ENCODE measurements at regions not wholly inside any gene's neighbourhood (a gene's known extent, or its start where the extent isn't known, plus 50 kb on each side); places are given as distances from the start of the nearest gene placed in this dataset.
"Not testable (repeated sequence)": the region's sequence is repeated elsewhere in the genome, so short reads cannot be mapped to it uniquely, and the experiment has no call there.

DNA sequence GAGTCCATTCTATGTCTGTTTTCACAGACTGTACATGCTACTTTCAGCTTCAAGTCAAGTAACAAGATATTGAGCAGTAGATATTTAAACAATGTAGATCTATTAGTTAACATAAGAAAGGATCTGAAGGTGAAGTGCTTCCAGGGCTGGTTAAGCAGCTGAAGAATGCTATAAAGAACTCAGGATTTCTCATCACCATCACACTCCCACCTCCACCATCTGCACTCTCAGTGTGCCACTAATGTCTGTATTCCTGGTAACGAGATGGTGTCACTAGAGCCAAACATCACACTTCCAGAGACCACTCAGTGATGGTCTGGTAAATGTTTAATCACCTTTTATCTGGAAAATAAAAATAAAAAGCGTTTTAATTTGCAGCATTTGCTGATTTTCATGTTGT lies 224.0 kb upstream of the FERD3L start:
- DNase-seq = no peak

DNA sequence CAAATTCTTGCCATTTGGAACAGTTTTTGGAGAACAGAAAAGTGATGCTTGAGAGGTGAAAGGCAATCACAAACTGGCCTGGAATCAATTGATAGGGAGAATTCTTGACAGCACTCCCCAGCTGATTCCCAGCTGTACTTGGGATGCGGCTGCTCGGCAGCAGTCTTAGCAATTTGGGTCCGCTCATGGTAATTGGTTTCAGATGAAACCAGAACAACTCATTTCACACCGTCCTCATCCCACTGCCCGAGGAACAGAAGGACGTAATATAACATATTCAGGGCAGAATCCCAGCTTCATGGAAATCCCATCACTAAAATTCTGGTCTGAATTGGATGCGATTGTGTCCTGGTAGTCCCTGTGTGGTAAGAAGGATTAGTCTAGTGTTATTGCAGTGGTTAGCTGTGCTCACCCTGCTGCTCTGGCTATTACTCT lies 223.3 kb upstream of the FERD3L start:
- DNase-seq = no peak

DNA sequence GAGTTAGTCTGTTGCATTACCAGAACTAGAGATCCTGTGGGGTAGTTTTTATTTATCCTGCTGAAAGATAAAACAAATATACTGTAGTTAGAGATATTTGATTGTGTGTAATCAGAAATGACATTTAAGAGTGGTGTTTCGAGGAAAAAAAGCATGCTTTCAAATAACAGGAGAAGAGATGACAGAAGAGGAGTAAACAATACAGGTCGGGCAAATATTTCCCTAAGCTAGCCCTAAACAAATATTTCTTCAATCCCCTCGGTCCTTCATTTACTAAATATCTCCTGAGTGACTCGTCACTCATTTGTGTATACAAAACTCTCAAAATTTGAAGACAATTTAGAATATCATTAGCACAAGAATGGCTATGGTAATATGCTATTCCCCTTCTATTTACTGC lies 219.7 kb upstream of the FERD3L start:
- DNase-seq = no peak

DNA sequence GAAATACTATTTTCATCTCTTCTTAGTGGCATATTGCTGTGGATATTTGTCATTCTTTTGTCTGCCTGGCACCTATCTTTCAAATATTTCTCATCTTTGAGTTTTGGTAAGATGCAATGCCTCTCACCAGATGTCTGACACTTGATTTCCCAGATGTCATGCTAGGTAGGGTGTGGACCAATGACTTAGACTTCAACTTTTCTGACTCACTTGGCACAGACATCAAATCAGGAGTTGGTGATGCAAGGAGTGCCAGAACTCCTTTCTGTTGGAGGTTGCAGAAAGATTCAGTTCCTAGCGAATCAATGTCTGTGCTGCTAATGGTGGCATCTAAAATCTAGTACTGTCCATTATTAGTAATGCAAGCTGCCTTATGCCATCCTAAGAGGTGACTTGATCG lies 216.9 kb upstream of the FERD3L start:
- DNase-seq = no peak

DNA sequence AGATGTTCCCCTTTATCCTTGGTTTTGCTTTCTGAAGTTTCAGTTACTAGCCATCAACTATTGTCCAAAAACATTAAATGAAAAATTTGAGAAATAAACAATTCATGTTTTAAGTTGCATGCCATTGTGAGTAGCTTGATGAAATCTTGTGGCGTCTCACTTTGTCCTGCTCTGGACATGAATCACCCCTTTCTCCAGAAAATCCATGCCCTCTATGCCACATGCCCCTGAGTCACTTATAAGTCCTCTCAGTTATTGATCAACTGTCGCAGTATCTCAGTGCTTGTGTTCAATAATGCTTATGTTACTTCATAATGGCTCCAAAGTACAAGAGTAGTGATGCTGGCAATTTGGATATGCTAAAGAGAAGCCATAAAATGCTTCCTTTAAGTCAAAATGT lies 208.0 kb upstream of the FERD3L start:
- no peak for DNase-seq

DNA sequence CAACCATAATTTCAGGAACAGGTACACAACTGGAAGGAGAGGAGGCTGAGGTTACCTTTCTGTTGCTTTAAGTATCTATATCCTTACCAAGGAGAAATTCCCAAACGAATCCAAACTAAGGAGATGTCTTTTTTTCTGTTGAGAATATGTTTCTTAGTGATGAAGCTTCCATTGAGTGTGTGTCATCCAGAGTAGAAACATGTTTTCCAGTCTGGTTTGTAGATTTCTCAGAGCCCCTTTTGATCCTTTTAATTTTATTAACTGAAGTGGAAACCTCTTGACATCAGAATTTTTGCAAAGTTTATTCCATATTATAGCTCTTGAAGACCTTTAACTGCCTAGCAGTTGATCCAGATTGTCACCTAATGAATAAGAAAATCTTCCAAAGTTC lies 207.1 kb upstream of the FERD3L start:
- DNase-seq = no peak

DNA sequence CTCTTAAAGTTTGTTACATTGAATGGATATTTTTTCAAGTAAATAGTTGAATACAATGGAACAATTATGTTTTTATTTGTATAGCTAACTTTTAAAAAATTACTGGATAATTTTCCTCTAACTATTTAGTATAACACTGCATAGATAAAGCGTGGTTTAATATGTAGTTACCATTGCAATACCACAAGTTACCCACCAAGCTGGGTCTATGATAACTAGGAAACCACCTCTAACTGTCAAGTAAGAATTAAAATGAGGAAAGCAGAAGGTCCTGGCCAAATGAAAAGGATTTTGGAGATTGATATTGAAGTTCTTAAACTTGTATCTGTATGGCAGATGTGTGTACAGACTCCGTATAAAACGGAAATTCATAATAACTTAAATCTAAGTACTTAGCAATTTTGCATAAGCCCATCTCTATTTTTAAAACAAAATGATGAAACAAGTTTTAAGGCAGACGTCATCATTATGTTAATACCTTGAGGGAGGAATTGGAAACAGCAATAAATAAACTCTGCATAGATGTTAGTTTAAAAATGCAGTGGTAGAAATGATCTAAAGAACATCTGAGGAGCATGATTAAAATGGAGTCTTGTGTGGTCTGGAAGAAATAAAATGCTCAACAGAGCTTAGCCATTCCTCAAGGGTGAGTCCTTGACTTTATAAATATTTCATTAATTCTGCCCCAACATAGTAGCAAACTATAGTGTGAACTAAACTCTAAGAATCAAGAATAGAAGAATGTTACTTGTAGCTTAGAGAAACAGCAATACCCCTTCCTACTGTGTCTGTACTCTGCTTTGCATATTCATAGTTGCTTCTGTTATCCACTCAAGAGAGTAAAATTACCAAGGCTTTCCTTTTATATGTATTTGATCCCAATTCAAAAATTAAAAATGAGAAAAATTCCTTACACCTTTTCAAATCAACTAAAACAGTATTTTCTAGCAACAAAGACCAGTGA lies 206.4 kb upstream of the FERD3L start:
- no peak for DNase-seq

DNA sequence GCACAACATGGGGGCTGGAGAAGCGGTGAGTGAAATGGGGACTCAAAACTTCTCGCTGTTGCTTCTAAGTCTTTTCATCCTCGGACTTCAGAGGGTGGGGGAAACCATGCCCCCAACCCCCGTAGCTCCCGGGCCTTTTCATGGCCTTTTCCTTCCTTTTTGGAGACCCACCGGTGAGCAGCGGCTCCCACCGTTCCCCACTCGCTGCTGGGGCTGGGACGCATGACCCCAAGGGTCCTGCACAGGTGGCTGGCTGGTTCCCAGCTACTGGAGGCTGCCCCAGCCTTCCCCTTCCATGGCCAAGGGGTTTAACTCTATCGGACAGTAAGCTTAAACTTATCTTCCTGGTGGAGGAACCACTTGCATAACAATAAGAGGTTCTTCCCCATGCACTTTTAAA lies 194.3 kb upstream of the FERD3L start:
- DNase-seq = no peak

DNA sequence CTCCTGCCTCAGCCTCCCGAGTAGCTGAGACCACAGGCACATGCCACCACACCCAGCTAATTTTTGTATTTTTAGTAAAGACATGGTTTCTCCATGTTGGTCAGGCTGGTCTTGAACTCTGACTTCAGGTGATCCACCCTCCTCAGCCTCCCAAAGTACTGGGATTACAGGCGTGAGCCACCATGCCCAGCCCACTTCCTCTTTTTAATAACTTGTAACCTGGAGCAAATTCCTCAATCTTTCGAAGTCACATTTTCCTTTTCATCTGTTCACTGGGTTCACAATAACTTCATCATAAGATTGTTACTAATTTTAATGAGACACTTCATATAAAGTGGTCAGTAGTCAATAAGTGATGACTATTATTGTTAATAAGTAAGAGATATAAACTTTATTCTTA lies 193.3 kb upstream of the FERD3L start:
- not testable (repeated sequence) for DNase-seq

DNA sequence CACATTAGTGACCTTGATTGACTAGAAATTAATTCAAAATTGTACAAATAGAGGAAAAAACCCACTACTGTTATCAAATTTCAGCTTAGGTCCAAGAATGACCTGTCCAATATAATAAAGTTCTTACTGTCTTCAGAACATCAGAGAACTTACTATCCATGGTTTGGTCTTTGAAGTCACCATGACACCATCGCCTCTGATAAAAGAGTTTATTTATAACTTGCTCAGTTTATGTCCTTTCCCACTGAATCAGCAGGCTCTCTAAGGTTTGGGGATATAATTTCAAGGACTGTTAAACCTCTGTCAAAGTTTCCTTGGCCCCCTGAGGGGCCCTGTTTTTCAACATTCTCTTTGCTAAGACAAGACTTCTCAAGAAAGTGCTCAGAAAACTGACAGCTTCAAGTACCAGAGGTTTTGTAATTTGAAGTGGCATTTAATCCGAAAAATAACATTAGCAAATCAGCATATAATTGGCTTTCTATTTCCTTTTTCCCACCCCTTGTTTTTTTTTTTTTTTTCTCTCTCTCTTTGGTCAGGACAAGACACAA lies 191.7 kb upstream of the FERD3L start:
- DNase-seq = no peak

DNA sequence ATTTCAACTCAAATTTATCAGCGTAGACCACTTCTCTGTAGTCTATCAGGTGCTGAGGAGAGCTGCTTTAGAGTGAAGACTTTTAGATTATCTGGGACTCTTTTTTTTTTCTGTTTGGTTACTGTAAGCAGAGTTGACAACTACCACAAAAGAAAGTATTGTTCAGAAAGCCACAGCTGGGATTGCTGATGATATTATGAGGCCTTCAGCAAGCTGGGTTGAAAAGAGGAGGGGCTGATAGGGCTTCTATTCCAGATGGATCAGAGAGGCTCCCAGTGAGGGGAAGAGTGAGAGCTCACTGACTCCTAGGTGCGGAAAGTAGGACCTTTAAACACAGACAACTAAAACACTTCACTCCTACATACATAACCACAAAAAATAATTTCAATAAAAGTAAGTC lies 188.5 kb upstream of the FERD3L start:
- DNase-seq = no peak

DNA sequence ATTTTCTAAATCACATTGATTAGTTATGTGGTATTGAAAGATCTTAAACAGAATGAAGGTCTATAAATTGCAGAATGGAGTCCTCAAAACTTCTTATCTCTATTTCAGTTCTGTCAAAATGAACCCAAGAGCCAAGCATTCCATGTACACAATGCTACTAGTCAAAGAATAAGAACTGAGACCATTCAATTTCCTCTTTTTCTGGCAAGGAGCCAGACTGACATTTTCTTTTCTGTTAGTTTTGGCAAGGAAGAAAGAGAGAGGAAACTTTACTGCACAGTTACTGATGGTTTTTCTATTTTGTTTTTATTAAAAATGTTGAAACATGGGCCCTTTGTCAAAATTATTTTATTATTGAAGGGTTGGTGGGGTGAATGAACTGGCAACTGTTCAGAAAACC lies 181.8 kb upstream of the FERD3L start:
- DNase-seq = no peak

DNA sequence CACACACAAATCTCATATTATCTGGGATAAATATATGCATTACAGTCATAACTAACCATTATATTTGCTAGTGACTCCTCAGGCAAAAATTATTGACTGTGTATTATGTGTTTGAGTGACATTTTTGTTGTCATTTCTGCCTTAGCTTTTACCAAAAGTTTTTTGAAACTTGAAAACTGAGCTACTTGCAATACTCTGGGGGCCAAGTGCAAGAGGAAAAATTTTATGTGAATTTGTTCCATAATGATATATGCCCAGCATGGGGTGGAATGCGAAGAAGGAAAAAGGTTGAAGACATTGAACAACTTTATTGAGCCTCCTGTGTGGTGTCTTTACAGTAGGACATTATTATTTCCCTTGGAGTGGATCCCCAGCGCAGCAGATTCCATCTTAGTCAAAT lies 176.8 kb upstream of the FERD3L start:
- no peak for DNase-seq

DNA sequence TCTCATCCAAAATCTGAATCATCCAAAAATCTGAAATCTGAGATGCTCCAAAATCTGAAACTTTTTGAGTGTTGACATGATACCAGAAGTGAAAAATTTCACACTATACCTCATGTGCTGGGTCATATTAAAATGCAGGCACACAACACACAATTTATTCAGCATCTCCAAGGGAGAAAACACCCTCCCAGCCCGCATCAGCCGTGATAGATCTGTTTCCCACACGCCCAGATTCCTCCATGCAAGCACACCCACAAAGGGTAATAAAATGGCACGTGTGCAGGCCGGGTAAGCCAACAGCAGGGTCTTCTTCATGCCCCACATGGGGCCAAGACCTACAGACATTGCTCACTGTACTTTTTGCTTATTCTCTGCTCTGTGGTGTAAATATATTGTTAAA lies 173.1 kb upstream of the FERD3L start:
- DNase-seq = no peak

DNA sequence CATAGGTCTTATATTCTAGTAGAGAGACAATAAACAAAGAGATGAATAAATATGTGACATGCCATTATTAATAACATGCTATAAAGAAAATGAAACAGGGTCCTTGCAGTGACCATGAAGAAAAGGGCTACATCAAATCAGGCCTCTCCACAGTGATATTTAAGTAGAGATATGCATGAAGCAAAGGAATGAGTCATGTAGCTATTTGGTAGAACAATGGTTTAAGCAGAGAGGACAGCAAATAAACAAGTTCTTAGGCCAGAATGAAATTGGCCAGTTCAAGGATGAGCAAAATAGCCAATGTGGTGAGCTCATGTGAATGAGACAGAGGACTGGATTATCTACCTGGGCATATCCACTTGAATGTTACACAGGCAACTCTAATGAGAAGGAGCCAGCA lies 172.2 kb upstream of the FERD3L start:
- no peak for DNase-seq

DNA sequence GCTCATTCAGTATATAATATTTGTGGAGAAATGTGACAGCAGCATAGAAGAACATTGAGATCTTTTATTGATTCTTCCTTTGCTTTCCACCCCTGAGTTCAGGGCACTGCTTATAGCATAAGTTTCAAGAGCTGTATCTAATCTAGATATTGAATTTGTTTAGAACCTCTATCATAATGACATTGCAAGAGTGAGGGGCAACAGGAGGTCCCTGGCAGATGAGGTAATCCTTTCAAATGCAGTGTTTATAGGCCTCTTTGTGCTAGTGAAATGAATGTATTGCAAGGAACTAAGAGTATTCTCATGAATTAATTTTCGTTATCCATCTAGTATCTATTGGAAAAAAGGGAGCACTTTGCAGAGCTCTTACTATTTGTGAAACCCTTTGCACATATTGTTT lies 167.2 kb upstream of the FERD3L start:
- DNase-seq = no peak

DNA sequence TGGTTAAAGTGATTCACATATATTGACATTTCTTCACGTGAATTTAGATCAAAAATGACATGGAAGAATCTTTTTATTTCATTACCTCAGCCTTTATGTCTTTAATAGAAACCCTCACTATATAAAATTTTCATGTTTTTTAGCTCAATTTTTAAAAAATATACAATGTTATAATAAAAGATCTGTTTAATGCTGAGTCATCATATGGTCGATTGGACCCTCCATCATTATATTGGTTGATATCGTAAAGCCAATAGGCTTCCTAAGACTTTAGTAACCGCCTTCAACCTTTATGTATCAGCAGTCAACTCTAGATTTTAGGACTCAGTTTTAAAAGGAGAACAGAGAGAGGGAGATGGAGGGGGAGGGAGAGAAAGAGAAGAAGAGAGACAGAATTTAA lies 162.3 kb upstream of the FERD3L start:
- DNase-seq = no peak

DNA sequence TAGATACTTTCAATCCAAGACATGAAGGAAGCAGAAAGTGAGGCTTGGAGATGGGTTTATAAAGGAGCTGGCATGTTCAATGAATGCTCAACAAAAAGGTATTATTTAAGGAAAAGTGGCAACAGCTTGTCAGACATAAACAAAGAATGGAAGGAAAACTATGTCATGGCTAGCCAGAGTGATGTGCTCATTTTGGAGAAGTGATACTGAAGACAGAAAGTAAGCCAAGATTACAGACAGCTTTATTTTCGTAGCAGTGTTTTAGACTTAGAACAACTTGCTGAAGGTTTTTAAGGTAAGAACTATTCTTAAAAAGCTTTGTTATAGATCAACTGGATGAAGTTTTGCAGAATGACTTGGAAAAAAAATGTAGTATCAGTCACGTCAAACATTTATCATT lies 160.5 kb upstream of the FERD3L start:
- no peak for DNase-seq

DNA sequence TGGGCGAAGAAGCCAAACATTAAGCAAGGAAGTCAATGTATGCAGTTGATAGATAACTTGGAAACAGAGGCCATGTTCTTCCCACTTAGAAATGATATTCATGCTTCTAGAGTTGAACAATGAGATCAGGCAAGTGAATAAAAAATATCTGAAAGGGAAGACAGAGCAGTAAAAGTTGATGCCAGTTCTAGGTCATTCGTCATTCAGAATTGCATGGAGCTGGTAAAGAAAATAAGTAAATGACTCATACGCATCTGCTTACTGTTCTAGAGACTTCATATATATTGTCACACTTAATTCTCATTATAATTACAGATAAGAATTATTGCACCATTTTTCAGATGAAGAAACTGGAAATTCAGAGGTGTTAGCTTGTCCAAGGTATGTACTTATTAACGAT lies 158.9 kb upstream of the FERD3L start:
- no peak for DNase-seq

DNA sequence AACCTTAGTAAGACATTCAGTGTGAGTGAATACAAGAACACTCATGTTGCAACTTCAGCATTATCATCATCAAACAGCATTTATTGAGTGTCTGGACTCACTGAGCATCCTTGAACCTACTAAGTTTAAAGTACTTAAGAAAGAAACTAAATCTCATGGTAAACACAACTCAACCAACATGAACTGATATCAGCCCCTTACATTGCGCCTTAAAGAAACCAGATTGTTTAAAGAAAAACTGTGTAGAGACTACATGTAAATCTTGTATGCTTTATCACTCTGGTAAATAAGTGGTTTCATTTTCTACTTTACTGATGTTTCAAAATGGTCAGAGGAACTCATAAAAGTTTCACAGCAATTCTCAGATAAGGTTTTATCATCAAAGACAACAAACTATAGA lies 157.5 kb upstream of the FERD3L start:
- DNase-seq = no peak

DNA sequence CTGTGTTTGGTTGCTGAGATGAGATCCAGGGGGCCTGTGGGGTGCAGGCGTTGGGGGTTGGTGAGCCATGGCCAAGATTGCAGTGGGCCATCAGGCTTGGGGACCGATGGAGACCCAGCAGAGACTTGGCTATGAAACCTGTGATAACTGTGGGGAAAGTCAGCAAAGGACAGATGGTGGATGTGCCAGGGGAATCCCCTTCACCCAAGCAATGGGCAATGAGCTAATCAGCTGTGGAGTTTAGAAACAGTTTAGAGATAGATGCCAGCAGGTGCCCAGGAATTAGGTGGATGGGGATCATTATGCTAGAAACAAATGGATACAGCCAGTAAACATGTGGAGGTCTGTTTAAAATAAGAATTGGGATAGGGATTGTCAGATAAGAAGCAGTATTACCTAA lies 151.4 kb upstream of the FERD3L start:
- DNase-seq = no peak

DNA sequence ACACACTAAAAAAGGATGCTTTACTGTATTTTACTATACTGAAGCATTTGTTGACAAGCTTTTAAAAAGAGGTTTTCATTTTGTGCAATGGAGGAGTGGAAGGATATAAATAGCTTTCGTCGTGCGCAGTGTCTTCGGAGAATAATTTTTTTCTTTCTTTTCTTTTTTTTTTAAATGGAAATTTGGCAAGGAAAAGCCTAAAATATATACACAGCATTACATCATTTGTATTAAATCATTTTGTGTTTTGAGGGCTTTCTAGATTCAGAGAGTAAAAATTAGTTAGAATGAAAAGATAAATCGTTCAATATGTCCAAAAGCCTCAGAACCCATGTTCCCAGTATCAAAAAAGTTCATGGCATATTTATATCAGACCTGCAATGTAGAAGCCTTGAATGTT lies 150.2 kb upstream of the FERD3L start:
- no peak for DNase-seq

DNA sequence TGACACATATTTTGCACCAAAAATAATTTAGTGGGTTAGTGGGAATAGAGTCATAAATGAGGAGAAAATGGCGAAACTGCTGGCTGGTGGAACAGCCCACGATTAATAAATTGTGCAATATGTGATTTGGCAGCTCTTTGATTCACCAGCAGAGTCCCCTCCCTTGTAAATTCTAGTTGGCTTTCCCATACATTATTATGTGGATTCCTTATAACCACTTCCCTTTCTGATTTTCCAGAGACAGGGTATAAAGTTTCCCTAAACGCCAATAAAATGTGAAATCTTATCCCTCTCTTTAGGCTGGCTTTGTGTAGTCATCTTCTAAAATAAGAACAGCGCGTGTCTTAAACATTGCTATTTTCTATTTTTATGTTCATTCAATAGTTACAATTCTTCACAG lies 149.4 kb upstream of the FERD3L start:
- no peak for DNase-seq

DNA sequence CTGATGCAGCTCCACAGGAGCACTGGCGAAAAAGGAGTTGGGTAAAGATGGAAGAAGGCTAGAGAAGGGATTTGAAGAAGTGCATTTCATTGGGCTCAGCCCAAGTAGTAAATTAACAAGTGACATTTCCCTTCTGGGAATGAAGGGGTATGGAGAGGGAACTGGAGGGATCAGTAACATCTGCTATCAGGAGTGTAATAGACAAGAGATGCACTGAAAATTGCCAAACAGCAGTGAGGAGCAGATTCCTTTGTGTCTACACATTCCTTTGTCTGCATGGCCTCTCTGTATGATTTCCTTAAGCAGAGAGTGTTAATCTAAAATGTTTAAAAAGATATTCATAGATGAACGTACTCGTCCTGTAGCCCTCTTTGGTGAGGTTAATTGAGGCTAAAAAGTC lies 148.2 kb upstream of the FERD3L start:
- DNase-seq = no peak

DNA sequence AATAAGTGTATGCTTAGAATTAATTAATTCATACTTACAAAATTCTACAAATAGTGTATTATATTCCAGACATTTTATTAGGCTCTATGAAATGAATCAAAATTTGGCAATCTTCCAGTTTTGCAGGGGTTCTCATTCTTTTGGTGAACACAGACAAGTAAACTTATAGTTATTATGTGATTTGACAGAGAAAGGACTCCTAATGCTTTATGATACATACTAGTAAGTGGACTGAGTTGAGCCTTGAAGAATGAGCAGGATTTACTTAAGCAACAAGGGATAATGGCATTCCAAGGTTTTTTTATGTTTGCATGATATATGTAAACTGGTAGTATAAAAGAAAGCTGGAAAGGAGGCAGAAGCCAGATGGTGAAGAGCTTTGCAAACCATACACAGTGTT lies 145.7 kb upstream of the FERD3L start:
- no peak for DNase-seq

Measured in KG1 (cell line).